ENCODE measurements at regions not wholly inside any gene's neighbourhood (a gene's known extent, or its start where the extent isn't known, plus 50 kb on each side); places are given as distances from the start of the nearest gene placed in this dataset.

DNA sequence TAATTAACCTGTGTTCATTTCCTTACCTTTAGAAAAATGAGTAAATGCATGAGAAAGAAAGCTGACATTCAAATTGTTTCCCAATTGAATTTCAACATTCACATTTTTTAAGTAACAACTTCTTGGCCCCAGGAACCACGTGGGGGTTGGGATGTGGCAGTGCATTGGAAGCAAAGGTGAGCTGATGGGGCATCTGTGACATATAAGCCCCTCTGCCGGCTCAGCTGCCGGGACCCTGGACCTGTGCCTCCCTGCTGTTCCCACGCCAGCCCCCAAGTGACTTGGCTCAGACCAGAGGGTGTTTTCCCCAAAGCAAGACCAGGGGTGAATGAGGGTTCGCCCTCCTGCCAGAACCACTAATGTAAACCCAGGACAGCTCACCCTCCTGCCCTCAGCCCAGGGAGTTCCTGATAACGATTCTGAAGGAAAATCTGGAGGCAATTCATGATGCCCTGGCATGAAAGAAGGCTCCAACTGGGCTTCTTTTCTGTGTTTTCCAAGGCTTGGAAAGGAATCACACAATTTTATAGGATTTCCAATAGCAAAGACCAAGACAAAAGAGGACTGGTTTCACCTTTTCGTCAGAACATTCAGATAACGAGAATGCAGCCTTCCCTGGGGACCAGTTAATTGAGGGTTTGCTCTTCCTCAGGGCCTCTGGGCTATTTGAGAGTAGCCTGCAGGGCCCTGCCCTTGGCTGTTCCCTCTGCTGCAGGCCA lies 193.2 kb upstream of the TWIST2 start:
- no peak for DNase-seq (ENCODE audit: low read depth in 2 of 2)

DNA sequence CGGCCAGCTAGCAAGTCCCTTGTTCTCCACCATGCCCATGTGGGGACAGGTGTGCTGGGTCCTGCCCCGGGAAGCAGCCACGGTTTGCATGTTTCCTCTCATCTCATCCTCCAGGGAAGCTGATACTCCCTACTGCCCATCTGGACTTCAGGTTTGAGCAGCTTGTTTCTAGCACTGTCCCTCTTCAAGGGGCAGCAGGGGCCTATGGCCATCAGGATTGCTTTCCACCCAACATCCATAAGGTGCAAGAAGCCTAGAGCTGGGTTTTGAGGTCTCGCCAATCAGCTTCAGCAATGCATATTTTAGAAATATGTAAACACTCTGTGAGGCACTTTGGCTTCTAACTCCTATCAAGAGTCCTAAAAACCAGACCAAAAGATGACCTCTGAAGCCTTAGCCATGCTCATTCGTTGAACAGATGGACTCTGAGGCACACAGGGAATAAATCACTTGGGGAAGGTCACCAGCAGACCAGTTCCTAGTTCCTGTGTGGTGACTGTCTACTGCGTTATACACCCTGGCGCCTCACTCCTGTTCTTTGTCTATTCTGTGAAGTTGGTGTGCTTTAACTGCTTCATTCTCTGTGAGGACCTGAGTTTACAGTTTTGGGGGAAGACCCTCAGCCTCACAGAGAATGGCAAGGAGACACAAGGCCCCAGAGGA lies 192.6 kb upstream of the TWIST2 start:
- no peak for DNase-seq (ENCODE audit: low read depth in 2 of 2)

DNA sequence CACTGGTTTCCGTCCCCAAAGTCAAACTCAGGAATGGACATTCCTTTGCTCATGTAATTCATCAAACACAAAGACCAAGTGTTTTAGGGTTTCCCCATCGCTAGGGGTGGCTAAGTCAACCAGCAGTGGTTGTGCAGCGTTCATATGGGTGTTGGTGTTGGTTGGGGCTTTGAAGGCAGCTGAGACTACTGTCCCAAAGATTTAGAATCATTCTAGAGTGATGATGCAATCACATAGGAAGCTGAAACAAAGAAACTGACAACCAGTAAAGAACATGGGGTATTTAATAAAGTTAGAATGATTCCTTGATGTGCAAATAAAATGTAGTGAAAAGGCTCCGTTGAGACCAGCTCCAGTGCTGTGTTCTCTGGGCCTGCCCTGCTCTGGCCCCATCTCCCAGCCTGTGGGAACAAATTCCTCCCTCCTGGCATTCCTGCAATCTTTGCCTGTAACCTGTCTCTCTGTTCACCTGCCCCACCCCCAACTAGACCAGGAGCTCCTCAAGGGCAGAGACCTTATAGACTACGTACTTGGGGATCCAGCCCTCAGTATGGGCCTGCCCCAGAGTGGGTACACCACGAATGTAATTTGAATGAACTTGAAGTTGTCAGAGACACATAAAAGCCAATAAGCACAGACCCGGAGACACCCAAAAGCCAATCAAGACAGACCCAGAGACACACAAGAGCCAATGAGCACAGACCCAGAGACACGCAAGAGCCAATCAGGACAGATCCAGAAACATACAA lies 191.7 kb upstream of the TWIST2 start:
- no peak for DNase-seq (ENCODE audit: low read depth in 2 of 2)

DNA sequence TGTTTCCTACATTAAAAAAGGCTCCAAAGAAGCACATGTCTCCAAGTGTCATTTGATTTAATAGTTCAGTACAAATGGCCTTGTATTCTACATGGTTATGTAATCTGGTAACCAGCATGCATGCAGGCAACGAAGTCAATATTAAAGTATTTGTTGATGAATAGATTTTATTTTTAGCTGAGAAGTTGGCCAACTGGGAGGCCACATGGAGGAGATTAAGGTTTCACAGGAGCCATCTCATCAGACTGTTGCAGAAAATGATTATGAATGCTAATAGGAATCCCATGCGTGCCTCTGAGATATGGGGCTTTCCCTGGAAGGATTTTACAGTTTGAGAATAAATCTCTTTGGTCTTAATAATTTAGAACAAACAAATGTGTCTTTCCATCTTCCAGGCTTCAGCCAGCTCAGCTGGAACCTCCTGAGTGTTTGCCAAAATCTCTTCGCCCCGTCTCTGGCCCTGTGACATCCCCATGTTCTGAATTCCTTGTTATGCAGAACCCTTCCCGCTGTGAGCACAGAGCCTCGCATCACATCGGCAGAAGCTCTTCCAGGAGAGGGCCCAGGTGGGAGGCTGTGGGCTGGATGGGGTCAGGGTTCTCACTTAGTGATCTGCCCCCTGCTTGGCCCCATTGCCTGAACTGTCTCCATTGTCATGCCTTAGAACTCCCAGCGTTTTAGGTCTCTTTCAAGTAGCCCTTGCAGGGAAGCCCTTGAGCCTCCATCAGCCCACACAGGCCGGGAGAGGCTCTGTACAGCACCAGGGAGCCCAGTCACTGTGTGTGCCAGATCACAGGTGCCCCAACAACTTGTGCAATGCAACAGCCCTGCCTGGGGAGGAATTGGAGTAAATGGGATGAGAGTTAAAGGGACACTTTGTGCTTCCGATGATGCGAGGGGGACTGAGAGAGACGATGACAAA lies 190.5 kb upstream of the TWIST2 start:
- DNase-seq (ENCODE audit: low read depth in 2 of 2) = no peak

DNA sequence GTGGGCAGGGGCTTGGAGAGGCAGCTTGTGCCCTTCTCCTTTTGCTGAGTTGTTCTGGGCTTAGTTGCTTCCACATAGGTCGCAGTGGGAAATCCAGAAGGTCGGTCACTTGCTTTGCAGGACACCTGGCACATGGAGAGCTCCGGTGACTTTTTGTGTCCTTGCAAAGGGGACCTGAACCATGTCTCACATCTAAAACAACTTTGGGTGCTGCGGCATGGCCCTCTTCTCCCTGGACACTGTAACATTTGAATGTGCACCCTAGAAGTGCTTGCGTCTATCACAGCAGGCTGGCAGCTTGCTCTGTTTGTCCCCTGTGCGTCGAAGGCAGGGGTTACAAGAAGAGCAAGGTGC lies 189.9 kb upstream of the TWIST2 start:
- no peak for DNase-seq (ENCODE audit: low read depth in 2 of 2)

GRCh38 chr2:238658820-238659219 lies 189.1 kb upstream of the TWIST2 start:
- no peak for DNase-seq (ENCODE audit: low read depth in 2 of 2)

DNA sequence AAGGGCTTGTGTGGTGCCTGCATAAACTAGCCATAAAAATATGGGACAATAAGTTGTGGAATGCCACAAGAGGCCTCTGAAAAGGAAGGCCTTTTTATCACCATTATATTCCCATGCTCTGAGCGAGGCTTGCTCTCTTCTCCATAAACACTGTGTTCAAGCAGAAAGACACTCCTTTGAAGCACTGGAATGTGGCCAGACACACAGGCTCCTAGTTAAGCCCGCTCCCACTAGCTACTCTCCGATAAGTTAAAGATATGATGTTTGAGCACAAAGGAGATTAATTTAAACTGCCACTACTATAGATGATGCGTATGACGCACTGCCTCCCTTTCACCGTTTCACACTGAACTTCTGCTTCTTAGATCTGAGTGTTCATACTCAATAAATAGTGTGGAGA lies 188.7 kb upstream of the TWIST2 start:
- DNase-seq (ENCODE audit: low read depth in 2 of 2) = no peak

- no peak for DNase-seq (ENCODE audit: low read depth in 2 of 2)
Observed at GRCh38 chr2:238663586-238663985, 184.3 kb upstream of the TWIST2 start.

DNA sequence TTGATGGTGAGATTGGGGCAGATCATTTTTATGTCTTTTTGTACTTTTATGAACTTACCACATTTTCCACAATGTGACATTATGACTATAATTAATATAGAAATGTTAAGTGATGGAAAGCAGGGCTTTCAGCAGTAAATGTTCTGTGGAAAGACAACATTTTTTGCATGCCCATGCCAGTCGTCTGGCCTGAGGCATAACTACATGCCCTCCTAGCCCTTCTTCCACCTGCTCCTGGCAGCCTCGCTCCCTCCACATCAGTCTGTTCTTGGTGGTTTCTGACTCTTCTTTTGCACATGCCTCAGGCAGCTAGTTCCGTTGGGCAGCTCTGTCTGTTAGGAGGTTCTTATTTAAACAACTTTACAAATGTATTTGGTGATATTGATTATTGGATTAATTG lies 182.0 kb upstream of the TWIST2 start:
- DNase-seq (ENCODE audit: low read depth in 2 of 2) = no peak

DNA sequence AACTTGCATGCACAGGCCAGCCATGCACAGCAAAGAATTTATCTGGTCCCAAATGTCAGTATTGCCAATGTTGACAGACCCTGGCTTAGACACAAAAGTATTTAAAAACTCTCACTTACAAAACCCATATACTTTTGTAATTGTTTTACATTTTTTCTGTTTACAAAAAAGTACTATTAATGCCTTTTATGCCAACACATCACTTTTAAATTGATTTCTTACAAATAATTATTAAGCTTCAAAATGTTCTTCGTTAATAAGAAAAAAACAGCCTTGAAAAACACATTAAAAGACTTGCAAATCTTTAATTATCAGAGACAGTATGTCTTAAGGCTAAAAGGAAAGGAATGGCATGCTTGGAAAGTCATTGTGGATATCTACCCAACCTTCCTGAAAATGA lies 181.3 kb upstream of the TWIST2 start:
- no peak for DNase-seq (ENCODE audit: low read depth in 2 of 2)

DNA sequence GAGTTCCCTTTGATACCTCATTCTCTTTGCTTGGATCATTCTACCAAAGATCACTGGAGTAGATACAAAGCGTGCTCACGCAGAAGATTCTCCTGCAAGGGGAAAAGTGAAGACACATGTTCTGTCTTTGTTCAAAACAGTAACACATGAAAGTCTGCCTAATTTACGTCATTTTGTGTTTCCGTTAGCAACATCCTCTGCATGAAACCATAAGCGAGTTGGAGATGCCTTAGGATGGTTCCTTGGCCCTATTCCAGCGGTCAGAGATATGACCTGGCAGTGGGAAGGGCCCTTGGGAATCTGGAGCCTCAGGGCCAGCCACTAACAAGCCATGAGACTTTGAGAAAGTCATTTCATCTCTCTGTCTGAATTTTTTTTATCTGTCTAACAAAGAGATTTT lies 180.9 kb upstream of the TWIST2 start:
- DNase-seq (ENCODE audit: low read depth in 2 of 2) = no peak

GRCh38 chr2:238667639-238668038 lies 180.2 kb upstream of the TWIST2 start:
- DNase-seq (ENCODE audit: low read depth in 2 of 2) = no peak

GRCh38 chr2:238668426-238668825 lies 179.5 kb upstream of the TWIST2 start:
- no peak for DNase-seq (ENCODE audit: low read depth in 2 of 2)

DNA sequence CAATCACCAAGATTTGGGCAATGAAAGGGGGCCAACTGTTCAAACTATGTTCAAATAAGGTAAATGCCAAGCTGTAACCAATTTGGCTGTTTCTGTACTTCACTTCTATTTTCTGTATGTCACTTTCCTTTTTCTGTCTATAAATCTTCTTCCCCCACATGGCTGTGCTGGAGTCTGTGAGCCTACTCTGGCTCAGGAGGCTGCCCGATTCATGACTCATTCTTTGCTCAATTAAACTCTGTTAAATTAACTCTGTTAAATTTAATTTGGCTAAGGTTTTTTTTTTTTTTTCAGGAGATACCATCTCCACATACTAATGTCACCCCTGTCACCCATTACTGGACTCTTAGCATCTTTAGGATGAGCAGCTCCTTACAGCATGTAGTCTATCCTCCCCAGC lies 178.8 kb upstream of the TWIST2 start:
- DNase-seq (ENCODE audit: low read depth in 2 of 2) = no peak

DNA sequence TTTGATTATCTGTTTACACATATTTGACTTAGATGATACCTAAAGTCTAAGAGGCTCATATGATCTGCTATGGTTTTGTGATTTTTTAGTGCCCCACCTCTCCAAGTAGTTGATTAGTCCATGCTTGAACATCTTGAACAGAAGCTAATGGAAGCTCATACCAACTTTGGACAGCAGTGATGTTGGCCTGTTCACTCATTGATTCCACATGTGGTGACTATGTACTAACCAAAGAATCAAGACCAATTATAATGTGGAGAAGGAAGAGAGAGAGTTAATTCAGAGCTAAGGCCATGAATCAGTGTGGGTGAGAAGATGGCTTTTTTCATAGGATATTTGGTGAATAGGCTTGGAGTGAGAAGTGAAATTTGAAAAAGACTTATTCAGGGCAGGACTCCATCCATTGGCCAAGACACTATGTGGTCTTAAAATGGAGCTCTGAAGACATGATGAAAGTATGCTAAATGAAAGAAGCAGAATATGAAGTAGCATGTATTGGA lies 178.3 kb upstream of the TWIST2 start:
- DNase-seq (ENCODE audit: low read depth in 2 of 2) = no peak

- DNase-seq (ENCODE audit: low read depth in 2 of 2) = no peak
Observed at GRCh38 chr2:238670111-238670585, 177.7 kb upstream of the TWIST2 start.

GRCh38 chr2:238682536-238682935 lies 165.3 kb upstream of the TWIST2 start:
- no peak for DNase-seq (ENCODE audit: low read depth in 2 of 2)

DNA sequence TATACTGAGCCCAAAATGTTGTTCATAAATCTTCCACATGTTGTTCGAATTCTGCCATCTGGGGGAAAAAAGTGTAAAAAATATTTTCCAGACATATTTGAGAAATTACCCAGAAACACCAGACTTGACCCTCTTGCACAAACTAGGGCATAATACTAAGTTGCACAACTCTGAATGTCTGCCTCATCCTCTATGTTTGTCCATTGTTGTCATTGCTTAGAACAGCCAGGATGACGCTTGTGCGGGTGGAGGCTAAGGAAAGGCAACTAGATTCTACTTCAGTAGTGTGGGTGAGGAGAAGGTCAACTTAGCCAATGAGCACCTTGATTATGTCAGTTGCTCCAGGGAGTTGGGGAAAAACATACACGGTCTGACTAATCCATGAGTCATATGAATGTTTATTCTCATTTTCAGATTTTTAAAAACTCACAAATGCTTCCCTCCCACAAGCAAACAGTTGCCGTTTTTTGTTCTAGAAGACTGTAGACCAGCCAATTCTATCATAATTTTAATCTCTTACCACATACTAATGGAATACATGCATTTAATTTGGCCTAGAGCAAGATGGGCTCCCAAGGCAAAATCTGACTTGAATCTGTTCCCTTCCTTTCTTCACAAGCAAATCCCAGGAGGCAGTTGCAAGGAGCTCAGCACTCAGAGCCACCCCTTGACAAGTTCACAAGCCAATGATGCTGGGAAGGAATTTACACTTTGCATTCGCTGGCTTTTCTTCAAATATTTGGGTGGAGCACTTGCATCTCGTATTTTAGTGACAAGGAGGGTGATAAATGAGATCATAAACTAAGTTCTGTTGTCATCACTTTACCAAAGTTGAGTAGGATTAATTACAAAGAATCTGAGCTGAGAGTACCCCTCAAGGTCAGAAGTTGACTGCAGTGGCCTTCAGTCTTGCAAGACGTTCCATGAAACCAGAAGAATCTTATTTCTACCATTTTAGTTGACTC lies 163.2 kb upstream of the TWIST2 start:
- DNase-seq (ENCODE audit: low read depth in 2 of 2) = no peak

GRCh38 chr2:238685327-238685709 lies 162.6 kb upstream of the TWIST2 start:
- no peak for DNase-seq (ENCODE audit: low read depth in 2 of 2)

GRCh38 chr2:238685713-238686112 lies 162.2 kb upstream of the TWIST2 start:
- no peak for DNase-seq (ENCODE audit: low read depth in 2 of 2)

GRCh38 chr2:238686223-238686622 lies 161.7 kb upstream of the TWIST2 start:
- no peak for DNase-seq (ENCODE audit: low read depth in 2 of 2)
